DND-41 (cell line): ENCODE measurements at regions not wholly inside any gene's neighbourhood (a gene's known extent, or its start where the extent isn't known, plus 50 kb on each side); places are given as distances from the start of the nearest gene placed in this dataset.

Source experiments
- ATAC-seq: fragments of 200-7000 bp; cut with Tn5 transposase; 3 replicates; pipeline ENCODE4 v1.9.1; 2021; ENCODE audit warnings: low read depth; ENCODE audit not compliant: insufficient read depth
- DNase-seq: peaks from one replicate; pipeline ENCODE4 v3.0.0-alpha.2; 2020
- H2AFZ ChIP-seq: 2 replicates; pipeline ENCODE4 v1.6.0; 2012; ENCODE audit warnings: low read depth, low read length
- H3K27ac ChIP-seq: 2 replicates; pipeline ENCODE4 v1.5.1; 2012; ENCODE audit warnings: low read length, inconsistent platforms
- H3K27me3 ChIP-seq: fragments of 200-600 bp; sonication (generic); 2 replicates; pipeline ENCODE4 v1.6.0; 2012; ENCODE audit warnings: low read length, mild to moderate bottlenecking, inconsistent platforms; ENCODE audit not compliant: insufficient read depth, poor library complexity
- H3K36me3 ChIP-seq: 2 replicates; pipeline ENCODE4 v1.5.1; 2012; ENCODE audit warnings: low read length, inconsistent platforms; ENCODE audit not compliant: insufficient read depth
- H3K4me1 ChIP-seq: 2 replicates; pipeline ENCODE4 v1.5.1; 2012; ENCODE audit warnings: mild to moderate bottlenecking, low read length; ENCODE audit not compliant: insufficient read depth
- H3K4me2 ChIP-seq: 2 replicates; pipeline ENCODE4 v1.6.0; 2012; ENCODE audit warnings: mild to moderate bottlenecking, moderate library complexity, low read length, inconsistent platforms; ENCODE audit not compliant: insufficient read depth
- H3K4me3 ChIP-seq, 2 experiments: fragments of 200-600 bp in 1 of 2; shearing (Covaris generic) in 1 of 2; 2 replicates each; pipeline ENCODE4 v1.5.1; 2012 to 2016; ENCODE audit warnings: inconsistent platforms in 2 of 2, low read length in 2 of 2, mild to moderate bottlenecking in 2 of 2, low read depth in 1 of 2, moderate library complexity in 1 of 2
- H3K79me2 ChIP-seq: 2 replicates; pipeline ENCODE4 v1.6.0; 2012; ENCODE audit warnings: low read length, inconsistent platforms; ENCODE audit not compliant: insufficient read depth
- H3K9ac ChIP-seq: 2 replicates; pipeline ENCODE4 v1.6.0; 2012; ENCODE audit warnings: low read depth, mild to moderate bottlenecking, inconsistent platforms, low read length, moderate library complexity
- H3K9me3 ChIP-seq: 2 replicates; pipeline ENCODE4 v1.5.1; 2012; ENCODE audit warnings: low read length, moderate library complexity, mild to moderate bottlenecking, inconsistent platforms; ENCODE audit not compliant: insufficient read depth, severe bottlenecking
- H4K20me1 ChIP-seq: 2 replicates; pipeline ENCODE4 v1.6.0; 2012; ENCODE audit warnings: low read length; ENCODE audit not compliant: insufficient read depth
- EZH2 ChIP-seq: IDR thresholded peaks from 3 replicates; pipeline ENCODE4 v1.6.1; 2012; ENCODE audit warnings: borderline replicate concordance, low read depth, mild to moderate bottlenecking, moderate library complexity, low read length, inconsistent platforms; ENCODE audit not compliant: severe bottlenecking
- TF ChIP-seq, protein P1 (sequence below): IDR thresholded peaks from 2 replicates; pipeline ENCODE4 v1.5.1; 2012; ENCODE audit warnings: borderline replicate concordance, low read length, moderate library complexity, mild to moderate bottlenecking; ENCODE audit not compliant: poor library complexity, severe bottlenecking; ENCODE audit errors: extremely low read depth

DNA sequence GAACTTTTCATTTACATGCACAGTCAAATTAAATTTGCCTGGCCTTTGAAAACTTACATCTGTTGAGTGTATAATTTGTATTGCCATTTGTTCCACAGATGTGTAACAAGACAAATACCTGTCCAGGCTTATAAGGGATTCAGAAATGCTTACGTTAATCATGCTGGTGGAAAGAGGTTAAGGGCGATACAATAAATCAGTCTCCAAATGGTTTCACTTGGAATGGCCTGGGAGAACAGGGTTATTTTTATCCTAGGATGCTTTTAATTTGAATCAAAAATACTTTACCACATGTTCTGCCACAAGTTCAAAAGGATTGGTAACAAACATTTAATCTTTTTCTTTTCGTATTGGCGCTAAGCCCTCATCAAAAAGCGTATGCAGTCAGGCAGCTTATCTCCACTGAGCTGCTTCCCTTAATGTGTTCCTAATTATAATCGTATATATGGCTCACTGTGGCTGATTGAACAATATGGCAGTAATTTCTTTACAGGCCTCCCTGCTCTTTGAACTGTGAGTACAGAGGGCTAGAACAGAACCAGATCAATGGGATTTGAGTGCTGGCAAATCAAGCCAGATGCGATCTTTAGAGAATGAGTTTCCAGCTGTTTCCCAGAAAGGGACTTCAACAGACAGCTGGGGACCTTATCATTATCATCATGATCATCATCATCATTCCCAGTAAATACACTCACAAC lies 425.7 kb downstream of the SPRY2 start:
- Histone ChIP-seq H3K36me3 (no peaks in the 10 kb centered on the region), H3K9me3 (no peaks in the 10 kb centered on the region), H3K79me2 (no peaks in the 10 kb centered on the region), H4K20me1 (no peaks in the 10 kb centered on the region), H3K4me2 (no peak overlapping the region), H2AFZ (no peak overlapping the region), H3K9ac (no peak overlapping the region), H3K4me1 (no peaks in the 10 kb centered on the region), H3K27me3 (no peaks in the 10 kb centered on the region), H3K4me3 (no peak overlapping the region), H3K27ac (no peak overlapping the region)
- ATAC-seq: no peak
- no peak for DNase-seq
- TF ChIP-seq EZH2: no peak
- TF ChIP-seq, protein P1, sequence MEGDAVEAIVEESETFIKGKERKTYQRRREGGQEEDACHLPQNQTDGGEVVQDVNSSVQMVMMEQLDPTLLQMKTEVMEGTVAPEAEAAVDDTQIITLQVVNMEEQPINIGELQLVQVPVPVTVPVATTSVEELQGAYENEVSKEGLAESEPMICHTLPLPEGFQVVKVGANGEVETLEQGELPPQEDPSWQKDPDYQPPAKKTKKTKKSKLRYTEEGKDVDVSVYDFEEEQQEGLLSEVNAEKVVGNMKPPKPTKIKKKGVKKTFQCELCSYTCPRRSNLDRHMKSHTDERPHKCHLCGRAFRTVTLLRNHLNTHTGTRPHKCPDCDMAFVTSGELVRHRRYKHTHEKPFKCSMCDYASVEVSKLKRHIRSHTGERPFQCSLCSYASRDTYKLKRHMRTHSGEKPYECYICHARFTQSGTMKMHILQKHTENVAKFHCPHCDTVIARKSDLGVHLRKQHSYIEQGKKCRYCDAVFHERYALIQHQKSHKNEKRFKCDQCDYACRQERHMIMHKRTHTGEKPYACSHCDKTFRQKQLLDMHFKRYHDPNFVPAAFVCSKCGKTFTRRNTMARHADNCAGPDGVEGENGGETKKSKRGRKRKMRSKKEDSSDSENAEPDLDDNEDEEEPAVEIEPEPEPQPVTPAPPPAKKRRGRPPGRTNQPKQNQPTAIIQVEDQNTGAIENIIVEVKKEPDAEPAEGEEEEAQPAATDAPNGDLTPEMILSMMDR: no peak

DNA sequence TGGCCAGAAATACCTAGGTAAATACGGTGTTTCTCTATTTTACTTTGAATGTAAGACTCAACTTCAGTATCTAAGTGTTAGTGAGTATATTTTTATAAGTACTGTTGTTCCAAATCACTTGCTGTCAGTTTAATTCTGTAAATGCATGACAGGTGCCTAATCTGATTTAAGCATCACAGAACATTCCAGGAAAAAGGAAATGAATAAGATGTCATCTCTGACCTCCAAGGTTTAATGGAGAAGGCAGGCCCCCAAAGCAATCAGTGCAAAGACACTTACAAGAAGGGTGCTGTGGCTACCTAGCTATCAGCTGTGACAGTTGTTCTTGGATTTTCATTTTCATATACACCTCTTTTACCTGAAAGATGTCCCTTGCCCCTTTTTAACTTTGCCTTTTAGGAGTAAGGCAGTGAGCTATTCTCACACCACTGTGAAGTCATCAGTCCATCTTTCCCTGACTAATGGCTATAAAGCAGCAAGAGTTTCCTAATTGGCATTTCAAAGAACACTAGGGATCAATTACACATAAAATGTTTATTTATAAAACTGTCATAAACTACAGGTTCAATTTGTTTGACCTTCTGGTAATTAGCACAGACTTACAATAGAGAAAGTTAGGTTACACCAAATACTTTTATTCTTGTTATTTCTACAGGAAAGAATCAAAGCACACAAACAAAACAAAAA lies 427.6 kb downstream of the SPRY2 start:
- no peaks in the 10 kb centered on the region for H3K27me3 ChIP-seq
- H3K79me2 ChIP-seq: no peaks in the 10 kb centered on the region
- H3K4me1 ChIP-seq: no peaks in the 10 kb centered on the region
- DNase-seq (no peak), ATAC-seq (no peak)
- no peak overlapping the region for H3K4me3 ChIP-seq
- H3K36me3 ChIP-seq: no peaks in the 10 kb centered on the region
- no peak overlapping the region for H2AFZ ChIP-seq
- H3K9me3 ChIP-seq: no peaks in the 10 kb centered on the region
- no peak overlapping the region for H3K27ac ChIP-seq
- TF ChIP-seq, protein P1: no peak
- no peak for TF ChIP-seq EZH2
- H3K9ac ChIP-seq: no peak overlapping the region
- H3K4me2 ChIP-seq: no peak overlapping the region
- H4K20me1 ChIP-seq: no peaks in the 10 kb centered on the region

DNA sequence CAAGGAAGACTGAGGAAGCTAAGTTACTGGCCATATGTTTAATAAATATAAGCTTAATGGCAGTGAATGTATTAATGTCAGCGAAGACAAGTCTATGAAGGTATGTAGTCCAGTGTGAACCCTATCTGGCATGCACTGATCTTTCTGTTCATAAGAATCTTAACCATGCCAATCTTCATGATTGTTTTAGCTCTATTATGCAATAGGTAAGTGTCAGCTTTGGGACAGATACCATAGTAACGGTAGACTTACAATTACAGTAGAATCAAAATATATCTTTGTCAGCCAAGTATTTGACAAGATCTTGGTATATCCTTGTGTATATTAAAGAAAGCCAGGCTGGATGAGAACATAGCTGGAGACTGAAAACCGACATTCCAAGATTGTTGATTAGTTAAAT lies 428.5 kb downstream of the SPRY2 start:
- Histone ChIP-seq H3K4me2 (no peak overlapping the region), H3K79me2 (no peaks in the 10 kb centered on the region)

More for the DNA sequence above, 428.5 kb downstream of the SPRY2 start:
- Histone ChIP-seq H3K4me3 (no peak overlapping the region), H3K27me3 (no peaks in the 10 kb centered on the region), H3K4me1 (no peaks in the 10 kb centered on the region), H3K9ac (no peak overlapping the region), H4K20me1 (no peaks in the 10 kb centered on the region), H3K27ac (no peak overlapping the region), H3K36me3 (no peaks in the 10 kb centered on the region), H2AFZ (no peak overlapping the region), H3K9me3 (no peaks in the 10 kb centered on the region)
- ATAC-seq (no peak), DNase-seq (no peak)
- no peak for TF ChIP-seq EZH2
- TF ChIP-seq, protein P1: no peak
